Thyroid gland (tissue), 4 donors: ENCODE measurements at regions not wholly inside any gene's neighbourhood (a gene's known extent, or its start where the extent isn't known, plus 50 kb on each side); places are given as distances from the start of the nearest gene placed in this dataset.

Source experiments
- DNase-seq, 2 donors: peaks; one replicate each; pipeline ENCODE4 v3.0.0-alpha.2; 2019
- H3K27ac ChIP-seq, 3 donors: fragments of 200-600 bp; sonication (generic); 1 replicate in 2 of 3; 2 replicates in 1 of 3; pipeline ENCODE4 v1.5.1; 2016 to 2019; ENCODE audit warnings: mild to moderate bottlenecking in 1 of 3, moderate library complexity in 1 of 3
- H3K27me3 ChIP-seq: fragments of 200-600 bp; sonication (generic); one replicate; pipeline ENCODE4 v1.5.1; 2019
- H3K36me3 ChIP-seq, 2 donors: fragments of 200-600 bp; sonication (generic); one replicate each; pipeline ENCODE4 v1.5.1; 2016 to 2019
- H3K4me1 ChIP-seq, 2 donors: fragments of 200-600 bp; sonication (generic); one replicate each; pipeline ENCODE4 v1.5.1; 2017 to 2019
- H3K4me3 ChIP-seq, 3 donors: fragments of 200-600 bp; sonication (generic); replicated peaks in 1 of 3; 1 replicate in 2 of 3; 2 replicates in 1 of 3; pipeline ENCODE4 v1.5.1; 2016; ENCODE audit warnings: mild to moderate bottlenecking in 1 of 3
- H3K9me3 ChIP-seq: fragments of 200-600 bp; sonication (generic); one replicate; pipeline ENCODE4 v1.5.1; 2017
- CTCF ChIP-seq, 6 experiments: fragments of 200-600 bp in 3 of 6; fragments of 450-650 bp in 3 of 6; sonication (generic) in 3 of 6; IDR thresholded peaks; one replicate each; pipeline ENCODE4 v1.5.1; 2016 to 2019; ENCODE audit warnings: antibody characterized with exemption in 6 of 6, mild to moderate bottlenecking in 2 of 6, inconsistent platforms in 1 of 6, moderate library complexity in 1 of 6
- POLR2A ChIP-seq, 2 donors: fragments of 450-650 bp; IDR thresholded peaks; one replicate each; pipeline ENCODE4 v1.6.1; 2017; ENCODE audit warnings: antibody characterized with exemption in 2 of 2, mild to moderate bottlenecking in 2 of 2, moderate library complexity in 1 of 2
- WGBS, 2 donors: methylation state at CpG; one replicate each; pipeline ENCODE4 v1.1.5; 2017; 5-methylcytosine and 5-hydroxymethylcytosine counted together
- intact Hi-C: fragments of 100-400 bp; cut with DNase I; formaldehyde crosslinking; loops from one replicate; pipeline ENCODE4 v1.15.1; 2023

DNA sequence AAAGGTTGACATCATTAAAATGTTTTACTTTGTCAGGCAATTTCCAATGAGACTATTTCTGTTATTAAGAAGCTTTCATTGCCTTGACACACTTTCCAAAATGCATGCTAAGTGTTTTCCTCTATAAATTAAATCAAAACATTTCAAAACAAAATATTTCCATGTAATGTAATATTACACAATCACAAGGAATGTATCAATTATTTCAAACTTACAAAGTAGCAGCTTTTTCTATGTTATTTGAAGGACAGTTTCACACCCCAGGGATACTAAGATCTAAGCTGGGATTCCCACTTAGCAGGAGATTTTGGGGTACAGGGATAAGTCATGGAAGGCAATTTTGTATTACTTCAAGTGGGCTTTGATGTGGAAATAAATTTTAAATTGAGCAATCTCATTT lies 144.9 kb downstream of the FOXG1 start:
- no peak for TF ChIP-seq CTCF (IDR thresholded peaks at IDR 0.05)
- no peak for TF ChIP-seq POLR2A (IDR thresholded peaks at IDR 0.05)
- Histone ChIP-seq H3K27me3 (no peaks in the 10 kb centered on the region), H3K4me1 (peaks cover 0 to 6% of the 10 kb centered on the region in 2 donors), H3K9me3 (no peaks in the 10 kb centered on the region), H3K4me3 (no peak overlapping the region), H3K36me3 (no peaks in the 10 kb centered on the region), H3K27ac (no peak overlapping the region)
- no peak for DNase-seq
- intact Hi-C loops = no loop called here

DNA sequence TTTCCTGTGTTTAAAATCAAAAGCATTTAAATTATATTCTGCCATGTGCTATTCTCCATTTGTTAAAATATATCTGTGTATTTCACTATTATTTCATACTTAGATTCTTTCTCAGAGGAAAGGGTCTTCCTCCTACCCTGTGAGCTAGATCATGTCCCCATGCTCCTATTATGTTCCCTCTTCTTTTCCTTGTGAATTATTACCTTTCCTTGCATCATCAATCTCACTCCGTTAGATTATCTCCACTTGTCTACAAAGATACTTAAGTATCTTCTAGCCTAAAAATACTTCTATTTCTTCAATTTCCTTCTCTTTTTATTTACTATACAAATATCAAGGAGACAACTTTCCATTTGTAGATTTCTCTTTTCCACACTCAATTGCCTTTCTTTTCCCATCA lies 146.5 kb downstream of the FOXG1 start:
- WGBS, 2 donors = 81 to 85% methylated on average over 1 of the region's 1 CpG

DNA sequence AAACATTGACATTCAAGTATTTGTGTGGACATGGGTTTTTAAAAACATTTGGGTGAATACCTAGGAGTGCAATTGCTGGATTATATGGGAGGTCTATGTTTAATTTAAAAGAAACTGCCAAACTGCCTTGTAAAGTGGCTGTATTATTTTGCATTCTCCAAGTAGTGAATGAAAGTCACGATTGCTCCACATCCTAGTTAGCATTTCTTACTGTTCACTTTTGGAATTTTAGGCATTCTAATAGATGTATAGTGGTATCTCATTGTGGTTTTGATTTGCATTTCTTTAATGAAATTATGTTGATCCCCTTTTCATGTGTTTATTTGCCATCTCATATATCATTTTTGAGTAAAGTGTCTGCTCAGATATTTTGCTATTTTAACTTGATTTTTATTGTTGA lies 159.5 kb downstream of the FOXG1 start:
- no peak overlapping the region for H3K27ac ChIP-seq
- intact Hi-C loops = no loop called here
- 56 to 68% methylated on average over 1 of the region's 1 CpG for WGBS, 2 donors
- DNase-seq = no peak
- TF ChIP-seq CTCF (IDR thresholded peaks at IDR 0.05) = no peak
- H3K4me1 ChIP-seq = no peaks in the 10 kb centered on the region
- no peak overlapping the region for H3K4me3 ChIP-seq
- no peaks in the 10 kb centered on the region for H3K36me3 ChIP-seq
- no peaks in the 10 kb centered on the region for H3K27me3 ChIP-seq
- no peaks in the 10 kb centered on the region for H3K9me3 ChIP-seq

More for the DNA sequence above, 146.5 kb downstream of the FOXG1 start:
- Histone ChIP-seq H3K27me3 (no peaks in the 10 kb centered on the region), H3K36me3 (no peaks in the 10 kb centered on the region), H3K9me3 (no peaks in the 10 kb centered on the region), H3K4me3 (no peak overlapping the region), H3K4me1 (peaks cover 0 to 6% of the 10 kb centered on the region in 2 donors), H3K27ac (no peak overlapping the region)
- intact Hi-C loops = no loop called here
- no peak for DNase-seq
- TF ChIP-seq POLR2A (IDR thresholded peaks at IDR 0.05) = no peak
- no peak for TF ChIP-seq CTCF (IDR thresholded peaks at IDR 0.05)

GRCh38 chr14:28931999-28932398 lies 165.4 kb downstream of the FOXG1 start:
- H3K9me3 ChIP-seq = no peaks in the 10 kb centered on the region
- TF ChIP-seq CTCF (IDR thresholded peaks at IDR 0.05) (no peak), POLR2A (IDR thresholded peaks at IDR 0.05) (no peak)
- intact Hi-C loops = no loop called here
- 80 to 83% methylated on average over 2 of the region's 2 CpGs for WGBS, 2 donors
- no peaks in the 10 kb centered on the region for H3K4me1 ChIP-seq
- no peaks in the 10 kb centered on the region for H3K36me3 ChIP-seq
- no peaks in the 10 kb centered on the region for H3K27me3 ChIP-seq
- H3K27ac ChIP-seq = no peak overlapping the region
- no peak overlapping the region for H3K4me3 ChIP-seq
- no peak for DNase-seq

DNA sequence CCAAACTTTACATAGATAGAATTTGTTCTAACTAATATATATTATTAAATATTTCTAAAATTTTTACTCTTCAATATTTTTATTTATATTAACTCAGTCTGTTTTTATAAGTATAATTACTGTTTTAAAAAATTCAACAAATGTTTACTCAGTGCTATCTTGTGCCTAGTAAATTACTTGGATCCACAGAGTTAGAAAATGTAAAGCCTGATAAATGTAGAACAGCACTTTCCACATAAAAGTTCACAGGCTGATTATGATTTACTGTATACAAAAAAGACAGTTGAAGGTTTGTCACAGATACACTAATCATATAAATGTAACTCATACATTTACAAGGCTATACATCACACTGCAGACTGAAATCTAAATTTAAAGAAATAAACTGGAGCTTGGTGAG lies 170.0 kb downstream of the FOXG1 start:
- TF ChIP-seq CTCF (IDR thresholded peaks at IDR 0.05) (no peak), POLR2A (IDR thresholded peaks at IDR 0.05) (no peak)
- no peak overlapping the region for H3K27ac ChIP-seq
- intact Hi-C loops = no loop called here
- no peak for DNase-seq
- H3K9me3 ChIP-seq = no peaks in the 10 kb centered on the region
- no peaks in the 10 kb centered on the region for H3K4me1 ChIP-seq
- H3K4me3 ChIP-seq = no peak overlapping the region
- no peaks in the 10 kb centered on the region for H3K36me3 ChIP-seq
- H3K27me3 ChIP-seq = no peaks in the 10 kb centered on the region
